Lung microvascular endothelial cell (primary cell): ENCODE measurements at regions not wholly inside any gene's neighbourhood (a gene's known extent, or its start where the extent isn't known, plus 50 kb on each side); places are given as distances from the start of the nearest gene placed in this dataset.
A peak's percentile ranks its signal among the peaks of the same experiment; 100 is the strongest.

ENCODE experiments used
- DNase-seq, 2 donors: peaks; one replicate each; pipeline versions ENCODE4 v3.0.0 to v3.0.0-alpha.2; 2010; ENCODE audit warnings: low read depth in 2 of 2

DNA sequence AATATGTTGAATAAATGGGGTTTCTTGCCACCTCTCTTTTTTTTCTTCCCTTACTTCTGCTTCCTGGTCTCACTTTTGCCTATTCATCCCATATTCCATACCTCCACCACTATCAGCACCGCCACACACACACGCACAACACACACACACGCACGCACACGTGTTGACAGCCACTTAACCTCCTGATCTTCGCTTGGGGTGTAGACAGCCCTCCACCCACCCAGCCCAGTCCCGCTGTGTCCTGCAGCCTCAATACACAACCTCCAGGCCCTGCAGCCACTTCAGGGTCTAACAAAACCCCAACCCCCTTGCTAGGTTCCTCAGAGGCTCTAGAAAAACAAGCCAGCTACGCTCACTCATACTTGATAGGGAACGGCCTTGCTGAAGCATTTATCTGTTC, 72.3 kb downstream of the LINC00237 start:
- DNase-seq: no peak

DNA sequence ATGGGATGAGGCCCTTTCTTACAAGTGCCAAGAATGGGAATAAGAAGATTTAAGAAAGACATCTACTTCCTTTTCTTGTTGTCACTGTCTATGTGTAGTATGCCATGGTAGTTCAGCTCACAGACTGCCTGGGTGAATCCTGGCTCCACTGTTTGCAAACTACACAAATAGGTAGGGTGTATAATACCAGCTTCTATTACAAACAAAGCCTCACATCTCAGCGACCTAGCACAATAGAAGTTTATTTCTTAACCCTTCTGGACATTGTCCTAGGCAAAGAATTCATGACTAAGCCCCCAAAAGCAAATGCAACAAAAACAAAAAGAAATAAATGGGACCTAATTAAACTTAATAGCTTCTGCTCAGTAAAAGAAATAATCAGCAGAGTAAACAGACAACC, 74.5 kb downstream of the LINC00237 start:
- DNase-seq: no peak

- no peak for DNase-seq
These were observed 76.8 kb downstream of the LINC00237 start for GRCh38 chr20:21029341-21029740.

GRCh38 chr20:21028921-21029320, 77.2 kb downstream of the LINC00237 start:
- no peak for DNase-seq

- DNase-seq: no peak
These were observed 77.7 kb downstream of the LINC00237 start for GRCh38 chr20:21028436-21028835.

DNA sequence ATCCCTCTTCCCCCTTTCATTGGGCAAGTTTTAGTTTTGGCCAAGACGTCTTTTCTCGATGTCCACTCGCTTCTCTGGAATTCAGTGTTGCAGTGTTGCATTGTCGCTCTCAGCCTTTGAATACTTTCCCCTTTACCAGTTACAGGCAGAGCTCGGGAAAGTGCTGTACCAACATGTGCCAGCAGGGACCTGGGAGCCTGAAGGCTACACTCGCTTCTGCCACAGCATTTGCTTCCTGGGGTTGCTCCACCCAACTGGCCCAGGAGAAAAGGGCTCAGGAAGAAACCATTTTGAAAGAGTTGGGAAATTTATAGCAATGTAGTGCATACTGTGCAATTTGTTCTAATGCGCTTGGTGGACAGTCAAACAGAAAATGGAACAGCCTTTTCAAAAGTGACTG, 78.6 kb downstream of the LINC00237 start:
- peak in 1 of 2 donors; percentile 3 for DNase-seq

DNA sequence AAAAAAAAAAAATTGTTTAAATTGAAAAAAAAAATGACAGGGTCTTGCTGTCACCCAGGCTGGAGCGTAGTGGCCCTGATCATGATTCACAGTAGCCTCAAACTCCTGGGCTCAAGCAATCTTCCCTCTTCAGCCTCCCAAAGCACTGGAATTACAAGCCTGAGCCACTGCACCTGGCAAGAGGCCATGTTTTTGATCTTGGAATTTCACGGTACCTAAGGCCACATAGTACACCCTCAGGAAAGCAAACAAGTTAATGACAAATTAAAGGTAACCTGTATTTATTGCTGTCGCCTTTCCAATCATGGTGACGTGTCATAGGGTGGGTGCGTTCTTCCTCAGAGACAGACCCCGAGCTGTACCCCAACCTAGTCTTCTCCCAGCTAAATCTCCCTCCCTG, 79.2 kb downstream of the LINC00237 start:
- no peak for DNase-seq

- DNase-seq: no peak
These were observed 81.7 kb downstream of the LINC00237 start for GRCh38 chr20:21024420-21024819.

GRCh38 chr20:21022925-21023324, 83.2 kb downstream of the LINC00237 start:
- no peak for DNase-seq

GRCh38 chr20:21021472-21021790, 84.7 kb downstream of the LINC00237 start:
- no peak for DNase-seq

- no peak for DNase-seq
These were observed 85.3 kb downstream of the LINC00237 start for GRCh38 chr20:21020659-21021471.

- DNase-seq: no peak
These were observed 86.1 kb downstream of the LINC00237 start for GRCh38 chr20:21019814-21020658.

DNA sequence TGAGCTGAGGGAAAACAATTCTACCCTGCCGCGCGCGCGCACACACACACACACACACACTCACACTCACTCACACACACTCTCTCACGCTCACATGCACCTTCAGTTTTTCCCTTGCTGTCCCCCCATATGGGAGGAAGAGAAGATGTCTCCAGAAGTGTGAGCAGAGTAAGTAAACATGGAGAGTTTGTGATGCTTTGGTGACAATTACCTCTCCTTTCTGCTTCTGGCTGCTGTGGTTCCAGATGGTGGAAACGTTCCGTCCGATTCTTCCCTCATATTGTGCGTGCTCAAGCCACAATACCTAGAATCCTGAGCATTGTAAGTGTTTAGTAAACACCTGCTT, 86.7 kb downstream of the LINC00237 start:
- DNase-seq: no peak

- DNase-seq: no peak
These were observed 87.6 kb downstream of the LINC00237 start for GRCh38 chr20:21018576-21018975.

- no peak for DNase-seq
These were observed 88.6 kb downstream of the LINC00237 start for GRCh38 chr20:21017528-21018085.

GRCh38 chr20:21016751-21017150, 89.4 kb downstream of the LINC00237 start:
- DNase-seq: no peak

DNA sequence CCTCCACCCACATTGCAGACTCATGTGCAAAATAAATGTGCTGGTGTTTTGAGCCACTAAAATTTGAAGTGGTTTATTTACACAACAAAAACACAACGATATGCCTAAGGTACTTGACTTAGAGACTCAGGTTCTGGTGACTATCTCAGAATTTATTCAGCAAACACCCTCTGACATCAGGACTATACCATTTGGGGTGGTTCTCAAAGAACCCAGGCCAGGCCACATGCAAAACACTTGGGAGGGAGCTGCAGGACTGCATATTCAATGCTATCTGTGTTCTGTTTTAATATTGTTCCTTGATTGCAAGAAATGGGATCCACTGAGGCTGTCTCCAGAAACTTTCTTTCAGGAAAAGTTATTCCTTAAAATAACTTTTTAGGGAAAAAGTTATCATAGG, 91.6 kb downstream of the LINC00237 start:
- no peak for DNase-seq

DNA sequence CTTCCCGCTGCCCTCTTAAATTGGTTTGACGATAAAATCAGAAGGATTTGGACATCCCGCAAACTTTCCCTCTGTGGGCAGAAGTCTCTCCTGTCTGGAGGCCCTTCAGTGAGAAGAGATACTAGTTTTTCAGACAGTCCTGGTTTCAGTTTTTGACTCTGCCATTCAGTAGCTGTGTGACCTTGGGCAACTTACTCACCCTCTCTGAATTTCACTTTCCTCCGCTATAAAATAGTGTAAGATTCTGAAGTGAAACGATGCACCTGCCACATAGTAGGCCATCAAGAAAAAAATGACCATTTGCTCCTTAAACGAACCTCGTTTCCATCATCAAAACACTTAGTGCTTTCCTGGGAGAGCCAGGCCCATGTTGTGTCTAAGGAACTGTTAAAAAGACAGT, 97.2 kb downstream of the LINC00237 start:
- DNase-seq: no peak

DNA sequence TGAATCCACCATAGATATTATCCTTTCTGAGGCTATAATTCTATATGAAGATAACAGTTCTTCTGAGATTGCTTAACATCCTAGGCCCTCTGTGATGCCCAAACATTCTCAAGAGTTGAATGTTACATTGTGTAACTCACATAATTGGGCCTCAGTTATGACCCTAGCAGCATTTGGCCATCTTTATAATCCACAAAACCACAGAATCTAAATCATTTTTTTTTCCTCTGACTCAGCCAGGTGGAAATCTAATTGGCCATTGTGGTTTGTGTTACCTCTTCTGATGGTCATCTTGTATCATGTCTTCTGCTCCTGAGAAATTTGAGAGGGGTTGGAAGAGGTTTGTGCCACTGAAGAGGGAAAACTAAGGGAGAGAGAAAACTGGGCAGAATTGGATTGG, 99.5 kb downstream of the LINC00237 start:
- DNase-seq: no peak

GRCh38 chr20:21004386-21005076, 101.6 kb downstream of the LINC00237 start:
- DNase-seq: no peak

- DNase-seq: no peak
These were observed 102.3 kb downstream of the LINC00237 start for GRCh38 chr20:21003902-21004301.

DNA sequence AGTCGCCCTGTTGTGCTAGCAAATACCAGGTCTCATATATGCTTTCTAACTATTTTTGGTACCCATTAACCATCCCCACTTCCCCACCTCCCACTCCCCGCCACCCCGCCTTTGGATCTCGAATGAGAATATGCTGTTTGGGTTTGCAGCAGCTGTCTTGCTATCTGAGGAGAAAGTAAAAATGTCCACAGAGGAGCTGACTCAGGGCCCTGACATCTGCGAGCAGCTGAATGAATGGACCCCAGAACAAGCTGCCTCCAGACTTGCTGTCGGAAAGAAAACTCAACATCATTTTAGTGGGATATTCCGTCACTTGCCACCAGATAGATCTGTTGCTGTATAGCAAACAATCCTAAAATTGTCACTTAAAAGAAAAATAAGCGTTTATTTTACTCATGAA, 103.7 kb downstream of the LINC00237 start:
- no peak for DNase-seq
